Panc1 (cell line): ENCODE measurements at regions not wholly inside any gene's neighbourhood (a gene's known extent, or its start where the extent isn't known, plus 50 kb on each side); places are given as distances from the start of the nearest gene placed in this dataset.

Source experiments
- ATAC-seq: fragments of 200-7000 bp; cut with Tn5 transposase; 2 replicates; pipeline ENCODE4 v1.9.1; 2020; ENCODE audit warnings: mild to moderate bottlenecking, moderate library complexity
- BruUV-seq: library from RNA; stranded (reverse); fragments of 400-500 nt; replicated peaks from 2 replicates; lab custom pipeline; 2021; lab: Mats Ljungman, UMichigan
- CTCF ChIA-PET: fragments of 300-600 bp; sonication (Branson Sonifier 250); formaldehyde crosslinking; loops from one replicate; lab custom pipeline; 2022; ENCODE audit warnings: antibody characterized with exemption; lab: Charles Lee
- POLR2A ChIA-PET: fragments of 300-600 bp; sonication (Branson Sonifier 250); formaldehyde crosslinking; loops from one replicate; lab custom pipeline; 2022; ENCODE audit warnings: antibody characterized with exemption; lab: Charles Lee
- DNase-seq: peaks from one replicate; pipeline ENCODE4 v3.0.0-alpha.2; 2010; ENCODE audit warnings: low read depth, low spot score
- H3K27ac ChIP-seq: 2 replicates; pipeline ENCODE4 v1.5.1; 2011; ENCODE audit warnings: mild to moderate bottlenecking, low read length, inconsistent platforms
- H3K27me3 ChIP-seq: fragments of 200-500 bp; sonication (Bioruptor generic); 2 replicates; pipeline ENCODE4 v1.6.0; 2014; ENCODE audit warnings: low read length, inconsistent platforms; ENCODE audit not compliant: control insufficient read depth, insufficient read depth
- H3K36me3 ChIP-seq: fragments of 200-500 bp; sonication (Bioruptor generic); 2 replicates; pipeline ENCODE4 v1.5.1; 2014; ENCODE audit warnings: inconsistent platforms, mild to moderate bottlenecking, low read length, moderate library complexity; ENCODE audit not compliant: control insufficient read depth, insufficient read depth
- H3K4me1 ChIP-seq: 2 replicates; pipeline ENCODE4 v1.5.1; 2011; ENCODE audit warnings: inconsistent platforms, mild to moderate bottlenecking, low read length, moderate library complexity; ENCODE audit not compliant: control insufficient read depth, insufficient read depth
- H3K4me3 ChIP-seq, 2 experiments: 2 replicates each; pipeline ENCODE4 v1.5.1; 2011 to 2012; ENCODE audit warnings: low read depth in 2 of 2, low read length in 2 of 2, mild to moderate bottlenecking in 2 of 2, inconsistent platforms in 1 of 2, moderate library complexity in 1 of 2
- H3K9me3 ChIP-seq: fragments of 200-500 bp; sonication (Bioruptor generic); 2 replicates; pipeline ENCODE4 v1.5.1; 2014; ENCODE audit warnings: low read depth, mild to moderate bottlenecking, inconsistent platforms, low read length, moderate library complexity; ENCODE audit not compliant: control insufficient read depth, insufficient read depth
- POLR2AphosphoS5 ChIP-seq: IDR thresholded peaks from 2 replicates; pipeline ENCODE4 v1.6.1; 2012; ENCODE audit warnings: mild to moderate bottlenecking, low read depth, low read length, moderate library complexity
- SIN3A ChIP-seq: IDR thresholded peaks from 2 replicates; pipeline ENCODE4 v1.6.1; 2012; ENCODE audit warnings: low read depth, mild to moderate bottlenecking, low read length, moderate library complexity, borderline replicate concordance; ENCODE audit not compliant: insufficient read depth
- TCF7L2 ChIP-seq: IDR thresholded peaks from 2 replicates; pipeline ENCODE4 v1.6.1; 2011; ENCODE audit warnings: mild to moderate bottlenecking, low read depth, low read length, inconsistent platforms
- in situ Hi-C: cut with HindIII; loops from 2 replicates; pipeline ENCODE4 v1.10.0; 2016; ENCODE audit warnings: low sequenced_read_pairs, low pct_unique_long_range_greater_than_20kb
- intact Hi-C: fragments of 100-400 bp; cut with micrococcal nuclease; formaldehyde crosslinking; loops from one replicate; pipeline ENCODE4 v1.10.0; 2022; ENCODE audit not compliant: unreplicated experiment
- TF ChIP-seq, protein P1 (sequence below): fragments of 450-650 bp; IDR thresholded peaks from 2 replicates; pipeline ENCODE4 v1.5.1; 2017; ENCODE audit warnings: mild to moderate bottlenecking
- TF ChIP-seq, protein P2 (sequence below), 2 experiments: IDR thresholded peaks; 2 replicates each; pipeline ENCODE4 v1.6.1; 2011 to 2012; ENCODE audit warnings: low read depth in 2 of 2, control low read depth in 1 of 2, low read length in 1 of 2, mild to moderate bottlenecking in 1 of 2, moderate library complexity in 1 of 2; ENCODE audit not compliant: insufficient read depth in 1 of 2

DNA sequence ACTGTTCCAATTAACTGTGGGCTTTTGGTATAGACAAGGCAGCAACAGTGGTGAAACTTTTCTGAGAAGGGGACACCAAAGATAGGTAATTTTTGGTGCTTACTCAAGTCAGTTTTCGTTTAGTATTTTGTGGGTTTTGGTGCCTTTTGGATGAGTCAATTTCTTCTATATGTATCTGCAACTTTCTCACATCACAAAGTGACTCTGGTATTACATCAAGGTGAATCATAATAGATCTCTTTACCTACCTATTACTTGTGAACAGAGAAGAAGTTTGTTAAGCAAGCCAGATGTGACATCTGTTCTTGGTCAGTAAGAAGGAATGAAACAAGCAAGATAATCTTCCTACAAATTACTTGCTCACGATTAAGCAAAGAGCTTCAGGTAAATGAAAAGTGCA, 732.4 kb upstream of the DPPA4 start:
- no peak for ATAC-seq
- no peak overlapping the region for H3K27ac ChIP-seq
- no TSS peak for BruUV-seq

GRCh38 chr3:110070161-110070916, 733.0 kb upstream of the DPPA4 start:
- ATAC-seq: no peak
- in situ Hi-C loops: no loop called here

More for the DNA sequence above, 732.4 kb upstream of the DPPA4 start:
- ChIA-PET CTCF (no interaction called here), POLR2A (no interaction called here)
- no peak for DNase-seq
- H3K4me3 ChIP-seq: no peak overlapping the region
- no peaks in the 10 kb centered on the region for H3K36me3 ChIP-seq
- H3K9me3 ChIP-seq: no peaks in the 10 kb centered on the region
- H3K4me1 ChIP-seq: no peaks in the 10 kb centered on the region
- TF ChIP-seq POLR2AphosphoS5 (no peak), TCF7L2 (no peak), SIN3A (no peak)
- TF ChIP-seq, protein P1, sequence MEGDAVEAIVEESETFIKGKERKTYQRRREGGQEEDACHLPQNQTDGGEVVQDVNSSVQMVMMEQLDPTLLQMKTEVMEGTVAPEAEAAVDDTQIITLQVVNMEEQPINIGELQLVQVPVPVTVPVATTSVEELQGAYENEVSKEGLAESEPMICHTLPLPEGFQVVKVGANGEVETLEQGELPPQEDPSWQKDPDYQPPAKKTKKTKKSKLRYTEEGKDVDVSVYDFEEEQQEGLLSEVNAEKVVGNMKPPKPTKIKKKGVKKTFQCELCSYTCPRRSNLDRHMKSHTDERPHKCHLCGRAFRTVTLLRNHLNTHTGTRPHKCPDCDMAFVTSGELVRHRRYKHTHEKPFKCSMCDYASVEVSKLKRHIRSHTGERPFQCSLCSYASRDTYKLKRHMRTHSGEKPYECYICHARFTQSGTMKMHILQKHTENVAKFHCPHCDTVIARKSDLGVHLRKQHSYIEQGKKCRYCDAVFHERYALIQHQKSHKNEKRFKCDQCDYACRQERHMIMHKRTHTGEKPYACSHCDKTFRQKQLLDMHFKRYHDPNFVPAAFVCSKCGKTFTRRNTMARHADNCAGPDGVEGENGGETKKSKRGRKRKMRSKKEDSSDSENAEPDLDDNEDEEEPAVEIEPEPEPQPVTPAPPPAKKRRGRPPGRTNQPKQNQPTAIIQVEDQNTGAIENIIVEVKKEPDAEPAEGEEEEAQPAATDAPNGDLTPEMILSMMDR: no peak
- TF ChIP-seq, protein P2, sequence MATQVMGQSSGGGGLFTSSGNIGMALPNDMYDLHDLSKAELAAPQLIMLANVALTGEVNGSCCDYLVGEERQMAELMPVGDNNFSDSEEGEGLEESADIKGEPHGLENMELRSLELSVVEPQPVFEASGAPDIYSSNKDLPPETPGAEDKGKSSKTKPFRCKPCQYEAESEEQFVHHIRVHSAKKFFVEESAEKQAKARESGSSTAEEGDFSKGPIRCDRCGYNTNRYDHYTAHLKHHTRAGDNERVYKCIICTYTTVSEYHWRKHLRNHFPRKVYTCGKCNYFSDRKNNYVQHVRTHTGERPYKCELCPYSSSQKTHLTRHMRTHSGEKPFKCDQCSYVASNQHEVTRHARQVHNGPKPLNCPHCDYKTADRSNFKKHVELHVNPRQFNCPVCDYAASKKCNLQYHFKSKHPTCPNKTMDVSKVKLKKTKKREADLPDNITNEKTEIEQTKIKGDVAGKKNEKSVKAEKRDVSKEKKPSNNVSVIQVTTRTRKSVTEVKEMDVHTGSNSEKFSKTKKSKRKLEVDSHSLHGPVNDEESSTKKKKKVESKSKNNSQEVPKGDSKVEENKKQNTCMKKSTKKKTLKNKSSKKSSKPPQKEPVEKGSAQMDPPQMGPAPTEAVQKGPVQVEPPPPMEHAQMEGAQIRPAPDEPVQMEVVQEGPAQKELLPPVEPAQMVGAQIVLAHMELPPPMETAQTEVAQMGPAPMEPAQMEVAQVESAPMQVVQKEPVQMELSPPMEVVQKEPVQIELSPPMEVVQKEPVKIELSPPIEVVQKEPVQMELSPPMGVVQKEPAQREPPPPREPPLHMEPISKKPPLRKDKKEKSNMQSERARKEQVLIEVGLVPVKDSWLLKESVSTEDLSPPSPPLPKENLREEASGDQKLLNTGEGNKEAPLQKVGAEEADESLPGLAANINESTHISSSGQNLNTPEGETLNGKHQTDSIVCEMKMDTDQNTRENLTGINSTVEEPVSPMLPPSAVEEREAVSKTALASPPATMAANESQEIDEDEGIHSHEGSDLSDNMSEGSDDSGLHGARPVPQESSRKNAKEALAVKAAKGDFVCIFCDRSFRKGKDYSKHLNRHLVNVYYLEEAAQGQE (IDR thresholded peaks at IDR 0.05; ENCODE audit: insufficient read depth in 1 of 2, low read depth in 2 of 2, low read length in 1 of 2): no peak
- H3K27me3 ChIP-seq: no peaks in the 10 kb centered on the region
- intact Hi-C loops: no loop called here
- in situ Hi-C loops: no loop called here

More at GRCh38 chr3:110070161-110070916, 733.0 kb upstream of the DPPA4 start:
- POLR2A ChIA-PET: no interaction called here
- no TSS peak for BruUV-seq
- Histone ChIP-seq H3K36me3 (no peaks in the 10 kb centered on the region), H3K4me3 (no peak overlapping the region), H3K27ac (no peak overlapping the region), H3K9me3 (no peaks in the 10 kb centered on the region), H3K27me3 (no peaks in the 10 kb centered on the region), H3K4me1 (no peaks in the 10 kb centered on the region)
- intact Hi-C loops: no loop called here
- TF ChIP-seq, protein P1: no peak
- TF ChIP-seq, protein P2 (IDR thresholded peaks at IDR 0.05; ENCODE audit: insufficient read depth in 1 of 2, low read depth in 2 of 2, low read length in 1 of 2): no peak
- TF ChIP-seq TCF7L2: no peak
- TF ChIP-seq SIN3A: no peak
- no peak for TF ChIP-seq POLR2AphosphoS5
- no peak for DNase-seq
- CTCF ChIA-PET: no interaction called here
